ENCODE measurements at regions not wholly inside any gene's neighbourhood (a gene's known extent, or its start where the extent isn't known, plus 50 kb on each side); places are given as distances from the start of the nearest gene placed in this dataset.

GRCh38 chr20:4449957-4450715 lies 201.0 kb upstream of the ADRA1D start:
- TF ChIP-seq ZNF565 (CRISPR knock-in tag; conservative IDR thresholded peaks at IDR 0.05; ENCODE audit: low read depth): no peak
- no peak for TF ChIP-seq ZC3H10 (CRISPR knock-in tag; IDR thresholded peaks at IDR 0.05)
- no peak for TF ChIP-seq SNAI2 (CRISPR knock-in tag; IDR thresholded peaks at IDR 0.05)
- TF ChIP-seq ISL1 (CRISPR knock-in tag; IDR thresholded peaks at IDR 0.05): no peak
- TF ChIP-seq BACH2 (CRISPR knock-in tag; IDR thresholded peaks at IDR 0.05; ENCODE audit: borderline replicate concordance): no peak
- no peak for TF ChIP-seq ESRRG (CRISPR knock-in tag; IDR thresholded peaks at IDR 0.05)
- TF ChIP-seq ZNF70 (CRISPR knock-in tag; IDR thresholded peaks at IDR 0.05): no peak
- TF ChIP-seq CREB5 (CRISPR knock-in tag; IDR thresholded peaks at IDR 0.05; ENCODE audit: low read depth): no peak
- TF ChIP-seq CSDC2 (CRISPR knock-in tag; IDR thresholded peaks at IDR 0.05): no peak
- TF ChIP-seq OSR1 (CRISPR knock-in tag; IDR thresholded peaks at IDR 0.05): no peak
- no peak for TF ChIP-seq GLIS3 (CRISPR knock-in tag; IDR thresholded peaks at IDR 0.05)
- no peak for TF ChIP-seq ARNTL (CRISPR knock-in tag; IDR thresholded peaks at IDR 0.05; ENCODE audit: borderline replicate concordance, low read depth)
- TF ChIP-seq TCF4 (CRISPR knock-in tag; IDR thresholded peaks at IDR 0.05; ENCODE audit: borderline replicate concordance): no peak
- TF ChIP-seq RARB (CRISPR knock-in tag; IDR thresholded peaks at IDR 0.05): no peak
- ATAC-seq: peak; percentile 99

- no peak for TF ChIP-seq OSR1 (CRISPR knock-in tag; IDR thresholded peaks at IDR 0.05)
- ATAC-seq: no peak
Measured at GRCh38 chr20:4445784-4446183, 196.7 kb upstream of the ADRA1D start.

GRCh38 chr20:4445331-4445730 lies 196.2 kb upstream of the ADRA1D start:
- TF ChIP-seq ISL1 (CRISPR knock-in tag; IDR thresholded peaks at IDR 0.05) (no peak), ZNF8 (CRISPR knock-in tag; IDR thresholded peaks at IDR 0.05) (no peak), ZFP3 (CRISPR knock-in tag; IDR thresholded peaks at IDR 0.05) (no peak), RARB (CRISPR knock-in tag; IDR thresholded peaks at IDR 0.05) (no peak), ESRRG (CRISPR knock-in tag; IDR thresholded peaks at IDR 0.05) (no peak), TCF4 (CRISPR knock-in tag; IDR thresholded peaks at IDR 0.05; ENCODE audit: borderline replicate concordance) (no peak), OSR1 (CRISPR knock-in tag; IDR thresholded peaks at IDR 0.05) (no peak), ZNF565 (CRISPR knock-in tag; conservative IDR thresholded peaks at IDR 0.05; ENCODE audit: low read depth) (no peak), TOX (CRISPR knock-in tag; IDR thresholded peaks at IDR 0.05; ENCODE audit: borderline replicate concordance) (no peak), TSHZ2 (CRISPR knock-in tag; IDR thresholded peaks at IDR 0.05) (no peak), SNAI2 (CRISPR knock-in tag; IDR thresholded peaks at IDR 0.05) (no peak), CREB5 (CRISPR knock-in tag; IDR thresholded peaks at IDR 0.05; ENCODE audit: low read depth) (no peak), BACH2 (CRISPR knock-in tag; IDR thresholded peaks at IDR 0.05; ENCODE audit: borderline replicate concordance) (no peak), ZFP30 (CRISPR knock-in tag; IDR thresholded peaks at IDR 0.05) (no peak), ZC3H10 (CRISPR knock-in tag; IDR thresholded peaks at IDR 0.05) (no peak)
- ATAC-seq: no peak

- TF ChIP-seq CSDC2 (CRISPR knock-in tag; IDR thresholded peaks at IDR 0.05) (no peak), ZNF70 (CRISPR knock-in tag; IDR thresholded peaks at IDR 0.05) (no peak)
- peak; percentile 59; the same call in 2 of the 3 replicates for ATAC-seq
Measured at GRCh38 chr20:4444404-4444803, 195.3 kb upstream of the ADRA1D start.

GRCh38 chr20:4443016-4443415 lies 193.9 kb upstream of the ADRA1D start:
- no peak for TF ChIP-seq BACH2 (CRISPR knock-in tag; IDR thresholded peaks at IDR 0.05; ENCODE audit: borderline replicate concordance)
- no peak for TF ChIP-seq RARB (CRISPR knock-in tag; IDR thresholded peaks at IDR 0.05)
- no peak for TF ChIP-seq TOX (CRISPR knock-in tag; IDR thresholded peaks at IDR 0.05; ENCODE audit: borderline replicate concordance)
- TF ChIP-seq ZFP3 (CRISPR knock-in tag; IDR thresholded peaks at IDR 0.05): no peak
- TF ChIP-seq ZC3H10 (CRISPR knock-in tag; IDR thresholded peaks at IDR 0.05): no peak
- no peak for TF ChIP-seq ZNF8 (CRISPR knock-in tag; IDR thresholded peaks at IDR 0.05)
- TF ChIP-seq PPARA (CRISPR knock-in tag; IDR thresholded peaks at IDR 0.05; ENCODE audit: borderline replicate concordance): no peak
- no peak for TF ChIP-seq OSR1 (CRISPR knock-in tag; IDR thresholded peaks at IDR 0.05)
- TF ChIP-seq TCF4 (CRISPR knock-in tag; IDR thresholded peaks at IDR 0.05; ENCODE audit: borderline replicate concordance): no peak
- no peak for TF ChIP-seq TSHZ2 (CRISPR knock-in tag; IDR thresholded peaks at IDR 0.05)
- TF ChIP-seq SNAI2 (CRISPR knock-in tag; IDR thresholded peaks at IDR 0.05): no peak
- no peak for TF ChIP-seq ESRRG (CRISPR knock-in tag; IDR thresholded peaks at IDR 0.05)
- TF ChIP-seq CSDC2 (CRISPR knock-in tag; IDR thresholded peaks at IDR 0.05): no peak
- ATAC-seq: no peak
